Astrocyte (in vitro differentiated cells and primary cell): ENCODE measurements at regions not wholly inside any gene's neighbourhood (a gene's known extent, or its start where the extent isn't known, plus 50 kb on each side); places are given as distances from the start of the nearest gene placed in this dataset.

ENCODE experiments used
- DNase-seq: peaks from one replicate; pipeline ENCODE4 v3.0.0-alpha.2; 2010; ENCODE audit warnings: low read depth
- FAIRE-seq: peaks from 2 replicates; lab custom pipeline; 2011; peaks lifted over from hg19 to GRCh38; lab: Jason Lieb, UNC
- H2AFZ ChIP-seq: 2 replicates; pipeline ENCODE4 v1.6.0; 2012; ENCODE audit warnings: low read depth, low read length, inconsistent platforms
- H3K27ac ChIP-seq: 2 replicates; pipeline ENCODE4 v1.5.1; 2011; ENCODE audit warnings: low read depth, low read length, inconsistent platforms
- H3K27me3 ChIP-seq: 2 replicates; pipeline ENCODE4 v1.6.0; 2011; ENCODE audit warnings: low read length, inconsistent platforms; ENCODE audit not compliant: insufficient read depth
- H3K36me3 ChIP-seq: 2 replicates; pipeline ENCODE4 v1.5.1; 2011; ENCODE audit warnings: low read length, inconsistent platforms; ENCODE audit not compliant: insufficient read depth
- H3K4me1 ChIP-seq: 2 replicates; pipeline ENCODE4 v1.5.1; 2011; ENCODE audit warnings: low read length, inconsistent platforms; ENCODE audit not compliant: insufficient read depth
- H3K4me2 ChIP-seq: 2 replicates; pipeline ENCODE4 v1.6.0; 2012; ENCODE audit warnings: low read length, inconsistent platforms
- H3K4me3 ChIP-seq: 2 replicates; pipeline ENCODE4 v1.5.1; 2011; ENCODE audit warnings: low read depth, mild to moderate bottlenecking, low read length, inconsistent platforms; ENCODE audit not compliant: insufficient read depth
- H3K79me2 ChIP-seq: 2 replicates; pipeline ENCODE4 v1.6.0; 2012; ENCODE audit warnings: mild to moderate bottlenecking, low read length, inconsistent platforms; ENCODE audit not compliant: insufficient read depth
- H3K9ac ChIP-seq: 2 replicates; pipeline ENCODE4 v1.6.0; 2012; ENCODE audit warnings: mild to moderate bottlenecking, low read length, inconsistent platforms
- H3K9me3 ChIP-seq: 2 replicates; pipeline ENCODE4 v1.5.1; 2012; ENCODE audit warnings: low read depth, mild to moderate bottlenecking, low read length, inconsistent platforms; ENCODE audit not compliant: insufficient read depth
- H4K20me1 ChIP-seq: 2 replicates; pipeline ENCODE4 v1.6.0; 2012; ENCODE audit warnings: low read length, inconsistent platforms; ENCODE audit not compliant: insufficient read depth
- H3K27ac Mint-ChIP-seq: one replicate; pipeline ENCODE4 v1.8.0; 2021; ENCODE audit warnings: mild to moderate bottlenecking, mixed read lengths; ENCODE audit not compliant: unreplicated experiment
- H3K27me3 Mint-ChIP-seq: one replicate; pipeline ENCODE4 v1.8.0; 2021; ENCODE audit warnings: low read depth, mixed read lengths; ENCODE audit not compliant: unreplicated experiment
- H3K36me3 Mint-ChIP-seq: one replicate; pipeline ENCODE4 v1.8.0; 2021; ENCODE audit warnings: low read depth, mixed read lengths; ENCODE audit not compliant: unreplicated experiment
- H3K4me1 Mint-ChIP-seq: one replicate; pipeline ENCODE4 v1.8.0; 2021; ENCODE audit warnings: low read depth, mixed read lengths; ENCODE audit not compliant: unreplicated experiment
- H3K4me3 Mint-ChIP-seq: one replicate; pipeline ENCODE4 v1.8.0; 2021; ENCODE audit warnings: mild to moderate bottlenecking, moderate library complexity, mixed read lengths; ENCODE audit not compliant: unreplicated experiment
- H3K9me3 Mint-ChIP-seq: one replicate; pipeline ENCODE4 v1.8.0; 2021; ENCODE audit warnings: mild to moderate bottlenecking, mixed read lengths; ENCODE audit not compliant: unreplicated experiment
- CTCF ChIP-seq: IDR thresholded peaks from 2 replicates; pipeline ENCODE4 v1.5.1; 2011; ENCODE audit warnings: low read depth, mild to moderate bottlenecking, inconsistent platforms, low read length, moderate library complexity; ENCODE audit not compliant: insufficient read depth
- EZH2 ChIP-seq: IDR thresholded peaks from 2 replicates; pipeline ENCODE4 v1.6.1; 2012; ENCODE audit warnings: mild to moderate bottlenecking, low read length, inconsistent platforms; ENCODE audit not compliant: insufficient read depth

GRCh38 chr1:55420026-55420425 is 204.9 kb upstream of the USP24 start:
- DNase-seq (no peak), FAIRE-seq (no peak)
- no peaks in the 10 kb centered on the region for H4K20me1 ChIP-seq
- H3K4me1 Mint-ChIP-seq, result peaks cover 7% of the 10 kb centered on the region
- H3K79me2 ChIP-seq, result no peaks in the 10 kb centered on the region
- H3K36me3 Mint-ChIP-seq, result no peaks in the 10 kb centered on the region
- H3K4me3 Mint-ChIP-seq, result no peak overlapping the region
- H3K36me3 ChIP-seq, result no peaks in the 10 kb centered on the region
- no peaks in the 10 kb centered on the region for H3K9me3 ChIP-seq
- no peaks in the 10 kb centered on the region for H3K27me3 ChIP-seq
- H3K27ac Mint-ChIP-seq, result no peak overlapping the region
- no peak overlapping the region for H2AFZ ChIP-seq
- H3K9ac ChIP-seq, result no peak overlapping the region
- TF ChIP-seq EZH2, result no peak
- TF ChIP-seq CTCF, result no peak
- no peak overlapping the region for H3K27ac ChIP-seq
- H3K4me2 ChIP-seq, result no peak overlapping the region
- H3K4me3 ChIP-seq, result no peak overlapping the region
- H3K4me1 ChIP-seq, result peaks cover 8% of the 10 kb centered on the region
- peaks cover 12% of the 10 kb centered on the region for H3K27me3 Mint-ChIP-seq
- H3K9me3 Mint-ChIP-seq, result peaks cover 2% of the 10 kb centered on the region

GRCh38 chr1:55418208-55419000 is 203.2 kb upstream of the USP24 start:
- no peak overlapping the region for H3K4me2 ChIP-seq
- no peak overlapping the region for H3K4me3 ChIP-seq
- peaks cover 8% of the 10 kb centered on the region for H3K4me1 ChIP-seq
- Mint-ChIP-seq H3K36me3 (no peaks in the 10 kb centered on the region), H3K27me3 (peaks cover 6% of the 10 kb centered on the region), H3K27ac (no peak overlapping the region), H3K9me3 (peaks cover 2% of the 10 kb centered on the region), H3K4me3 (no peak overlapping the region), H3K4me1 (peaks cover 7% of the 10 kb centered on the region)
- no peaks in the 10 kb centered on the region for H3K9me3 ChIP-seq
- no peaks in the 10 kb centered on the region for H3K79me2 ChIP-seq
- no peak for DNase-seq
- H3K27me3 ChIP-seq, result no peaks in the 10 kb centered on the region
- TF ChIP-seq CTCF (no peak), EZH2 (no peak)
- H2AFZ ChIP-seq, result no peak overlapping the region
- H3K9ac ChIP-seq, result no peak overlapping the region
- FAIRE-seq, result no peak
- no peak overlapping the region for H3K27ac ChIP-seq
- H4K20me1 ChIP-seq, result no peaks in the 10 kb centered on the region
- H3K36me3 ChIP-seq, result no peaks in the 10 kb centered on the region

GRCh38 chr1:55416164-55416842 is 201.1 kb upstream of the USP24 start:
- H3K4me2 ChIP-seq, result no peak overlapping the region
- DNase-seq (no peak), FAIRE-seq (no peak)
- TF ChIP-seq CTCF, result no peak
- TF ChIP-seq EZH2, result no peak
- no peak overlapping the region for H3K4me3 ChIP-seq
- peaks cover 6% of the 10 kb centered on the region for H3K4me1 ChIP-seq
- no peak overlapping the region for H2AFZ ChIP-seq
- no peak overlapping the region for H3K27ac Mint-ChIP-seq
- H3K27me3 ChIP-seq, result no peaks in the 10 kb centered on the region
- no peaks in the 10 kb centered on the region for H3K79me2 ChIP-seq
- H3K9me3 ChIP-seq, result peaks cover 3% of the 10 kb centered on the region
- H3K27ac ChIP-seq, result no peak overlapping the region
- H3K9ac ChIP-seq, result no peak overlapping the region
- no peaks in the 10 kb centered on the region for H3K36me3 ChIP-seq
- H3K36me3 Mint-ChIP-seq, result no peaks in the 10 kb centered on the region
- H3K4me3 Mint-ChIP-seq, result no peak overlapping the region
- peaks cover 6% of the 10 kb centered on the region for H3K27me3 Mint-ChIP-seq
- H3K9me3 Mint-ChIP-seq, result peaks cover 4% of the 10 kb centered on the region
- peaks cover 5% of the 10 kb centered on the region for H3K4me1 Mint-ChIP-seq
- H4K20me1 ChIP-seq, result no peaks in the 10 kb centered on the region
